ENCODE measurements at regions not wholly inside any gene's neighbourhood (a gene's known extent, or its start where the extent isn't known, plus 50 kb on each side); places are given as distances from the start of the nearest gene placed in this dataset.
"Not testable (repeated sequence)": the region's sequence is repeated elsewhere in the genome, so short reads cannot be mapped to it uniquely, and the experiment has no call there.

- Histone ChIP-seq H3K9me3 (no peaks in the 10 kb centered on the region), H3K4me3 (no peak overlapping the region), H3K27ac (no peak overlapping the region), H3K4me1 (no peaks in the 10 kb centered on the region), H3K27me3 (no peaks in the 10 kb centered on the region), H3K36me3 (no peaks in the 10 kb centered on the region)
- no peak for ATAC-seq
- TF ChIP-seq, protein P1, sequence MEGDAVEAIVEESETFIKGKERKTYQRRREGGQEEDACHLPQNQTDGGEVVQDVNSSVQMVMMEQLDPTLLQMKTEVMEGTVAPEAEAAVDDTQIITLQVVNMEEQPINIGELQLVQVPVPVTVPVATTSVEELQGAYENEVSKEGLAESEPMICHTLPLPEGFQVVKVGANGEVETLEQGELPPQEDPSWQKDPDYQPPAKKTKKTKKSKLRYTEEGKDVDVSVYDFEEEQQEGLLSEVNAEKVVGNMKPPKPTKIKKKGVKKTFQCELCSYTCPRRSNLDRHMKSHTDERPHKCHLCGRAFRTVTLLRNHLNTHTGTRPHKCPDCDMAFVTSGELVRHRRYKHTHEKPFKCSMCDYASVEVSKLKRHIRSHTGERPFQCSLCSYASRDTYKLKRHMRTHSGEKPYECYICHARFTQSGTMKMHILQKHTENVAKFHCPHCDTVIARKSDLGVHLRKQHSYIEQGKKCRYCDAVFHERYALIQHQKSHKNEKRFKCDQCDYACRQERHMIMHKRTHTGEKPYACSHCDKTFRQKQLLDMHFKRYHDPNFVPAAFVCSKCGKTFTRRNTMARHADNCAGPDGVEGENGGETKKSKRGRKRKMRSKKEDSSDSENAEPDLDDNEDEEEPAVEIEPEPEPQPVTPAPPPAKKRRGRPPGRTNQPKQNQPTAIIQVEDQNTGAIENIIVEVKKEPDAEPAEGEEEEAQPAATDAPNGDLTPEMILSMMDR (IDR thresholded peaks at IDR 0.05): no peak
- TF ChIP-seq POLR2A (IDR thresholded peaks at IDR 0.05): no peak
- intact Hi-C loops (cut with DNase I): no loop called here
- DNase-seq: no peak
Measured at GRCh38 chr2:142380372-142380771, 249.6 kb upstream of the LRP1B start.

DNA sequence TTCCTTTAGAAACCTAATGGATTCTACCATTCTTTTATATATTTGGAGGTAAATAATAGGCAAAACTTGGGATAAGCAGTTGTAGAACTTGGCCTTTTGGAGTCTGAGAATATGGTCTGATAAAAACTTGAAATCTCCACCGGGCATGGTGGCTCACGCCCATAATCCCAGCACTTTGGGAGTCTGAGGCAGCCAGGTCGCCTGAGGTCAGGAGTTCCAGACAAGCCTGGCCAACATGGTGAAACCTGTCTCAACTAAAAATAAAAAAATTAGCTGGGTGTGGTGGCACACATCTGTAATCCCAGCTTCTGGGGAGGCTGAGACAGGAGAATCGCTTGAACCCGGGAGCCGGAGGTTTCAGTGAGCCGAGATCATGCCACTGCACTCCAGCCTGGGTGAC, 231.3 kb upstream of the LRP1B start:
- H3K36me3 ChIP-seq; H3K27me3 ChIP-seq; DNase-seq; H3K4me3 ChIP-seq; H3K9me3 ChIP-seq; H3K27ac ChIP-seq; H3K4me1 ChIP-seq; intact Hi-C loops (cut with DNase I); ATAC-seq: not testable (repeated sequence)
- WGBS, 4 donors: 89 to 92% (median 91%) methylated on average over 7 of the region's 7 CpGs

DNA sequence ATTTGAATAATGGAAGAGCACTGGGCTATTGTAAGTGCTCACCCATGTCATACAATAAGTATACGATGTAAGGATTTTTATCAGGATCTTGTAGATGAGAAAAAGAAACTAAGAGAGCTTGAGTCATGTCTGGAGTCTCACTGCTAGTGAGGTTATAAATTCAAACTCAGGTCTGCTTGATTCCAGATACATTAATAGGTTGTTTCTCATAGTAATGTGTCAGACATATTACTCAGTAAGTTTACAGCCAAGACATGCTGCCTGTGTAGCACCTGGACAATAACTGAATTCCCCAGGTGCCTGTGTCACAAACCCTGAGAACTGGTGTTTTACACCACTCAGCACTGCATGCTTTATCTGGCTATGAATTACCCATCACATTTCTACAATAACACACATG, 216.9 kb upstream of the LRP1B start:
- no peaks in the 10 kb centered on the region for H3K4me1 ChIP-seq
- no peaks in the 10 kb centered on the region for H3K9me3 ChIP-seq
- no peak overlapping the region for H3K4me3 ChIP-seq
- no peak for DNase-seq
- H3K27me3 ChIP-seq: no peaks in the 10 kb centered on the region
- TF ChIP-seq, protein P1 (IDR thresholded peaks at IDR 0.05): no peak
- TF ChIP-seq POLR2A (IDR thresholded peaks at IDR 0.05): no peak
- ATAC-seq: no peak
- H3K27ac ChIP-seq: no peak overlapping the region
- H3K36me3 ChIP-seq: no peaks in the 10 kb centered on the region
- 76 to 89% (median 82%) methylated on average over 1 of the region's 1 CpG for WGBS, 4 donors
- intact Hi-C loops (cut with DNase I): no loop called here

- TF ChIP-seq, protein P1 (IDR thresholded peaks at IDR 0.05): no peak
- no peak for TF ChIP-seq POLR2A (IDR thresholded peaks at IDR 0.05)
- no peak for ATAC-seq
Measured at GRCh38 chr2:142339261-142339660, 208.4 kb upstream of the LRP1B start.

DNA sequence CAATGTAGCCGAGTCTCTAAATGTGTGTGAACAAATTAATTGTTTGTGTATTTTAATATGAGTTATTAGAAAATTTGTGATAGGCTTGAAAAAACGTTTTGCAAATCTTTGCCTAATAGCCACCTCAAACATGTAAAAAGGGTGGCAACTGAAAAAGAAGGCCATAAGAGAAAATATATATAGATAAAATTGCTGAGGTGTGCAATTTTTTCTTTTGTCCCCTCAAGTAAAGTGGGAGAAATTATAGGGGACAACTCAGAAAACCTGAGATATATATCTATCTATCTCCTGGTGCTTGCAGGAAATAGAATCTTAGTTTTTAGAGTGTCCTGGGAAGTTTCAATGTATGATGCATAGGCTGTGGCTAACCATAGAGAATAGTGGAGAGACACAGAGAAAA, 201.4 kb upstream of the LRP1B start:
- no peak overlapping the region for H3K27ac ChIP-seq
- no peaks in the 10 kb centered on the region for H3K36me3 ChIP-seq
- WGBS, 4 donors: 49 to 58% (median 54%) methylated on average over 2 of the region's 2 CpGs
- intact Hi-C loops (cut with DNase I): no loop called here
- no peak for DNase-seq
- H3K4me1 ChIP-seq: no peaks in the 10 kb centered on the region
- no peak for TF ChIP-seq POLR2A (IDR thresholded peaks at IDR 0.05)
- no peak overlapping the region for H3K4me3 ChIP-seq
- H3K9me3 ChIP-seq: peaks cover 0 to 17% (median 0%) of the 10 kb centered on the region in 12 donors
- ATAC-seq: no peak
- no peaks in the 10 kb centered on the region for H3K27me3 ChIP-seq

More at GRCh38 chr2:142339261-142339660, 208.4 kb upstream of the LRP1B start:
- intact Hi-C loops (cut with DNase I): no loop called here
- Histone ChIP-seq H3K27me3 (no peaks in the 10 kb centered on the region), H3K27ac (no peak overlapping the region), H3K4me3 (no peak overlapping the region), H3K36me3 (no peaks in the 10 kb centered on the region), H3K9me3 (peaks cover 0 to 18% (median 0%) of the 10 kb centered on the region in 12 donors), H3K4me1 (no peaks in the 10 kb centered on the region)
- DNase-seq: no peak
